GOT3 (cell line): ENCODE measurements at regions not wholly inside any gene's neighbourhood (a gene's known extent, or its start where the extent isn't known, plus 50 kb on each side); places are given as distances from the start of the nearest gene placed in this dataset.
"Not testable (repeated sequence)": the region's sequence is repeated elsewhere in the genome, so short reads cannot be mapped to it uniquely, and the experiment has no call there.

Experiments
- DNase-seq: peaks from one replicate; lab custom pipeline; 2025; ENCODE audit warnings: mixed read lengths; lab: John Stamatoyannopoulos, UW

GRCh38 chr2:105529258-105529657 is 130.4 kb upstream of the FHL2 start:
- DNase-seq, result not testable (repeated sequence)

- DNase-seq, result no peak
Measured at GRCh38 chr2:105526000-105526925, 127.4 kb upstream of the FHL2 start.

GRCh38 chr2:105525201-105525600 is 126.3 kb upstream of the FHL2 start:
- no peak for DNase-seq

GRCh38 chr2:105522645-105523044 is 123.8 kb upstream of the FHL2 start:
- DNase-seq, result no peak

- no peak for DNase-seq
Measured at GRCh38 chr2:105521616-105522015, 122.8 kb upstream of the FHL2 start.

- no peak for DNase-seq
Measured at GRCh38 chr2:105521176-105521575, 122.3 kb upstream of the FHL2 start.

- DNase-seq, result no peak
Measured at GRCh38 chr2:105519516-105519915, 120.7 kb upstream of the FHL2 start.

- DNase-seq, result no peak
Measured at GRCh38 chr2:105518897-105519296, 120.0 kb upstream of the FHL2 start.

- DNase-seq, result no peak
Measured at GRCh38 chr2:105517814-105518705, 119.2 kb upstream of the FHL2 start.

- DNase-seq, result no peak
Measured at GRCh38 chr2:105515581-105516415, 116.9 kb upstream of the FHL2 start.

GRCh38 chr2:105514576-105514975 is 115.7 kb upstream of the FHL2 start:
- DNase-seq, result no peak

GRCh38 chr2:105510761-105511528 is 112.1 kb upstream of the FHL2 start:
- DNase-seq, result no peak

- no peak for DNase-seq
Measured at GRCh38 chr2:105509269-105510086, 110.6 kb upstream of the FHL2 start.

- not testable (repeated sequence) for DNase-seq
Measured at GRCh38 chr2:105506860-105507259, 108.0 kb upstream of the FHL2 start.

- no peak for DNase-seq
Measured at GRCh38 chr2:105504459-105504858, 105.6 kb upstream of the FHL2 start.

GRCh38 chr2:105502625-105503334 is 103.9 kb upstream of the FHL2 start:
- DNase-seq, result no peak

GRCh38 chr2:105498281-105498846 is 99.5 kb upstream of the FHL2 start:
- no peak for DNase-seq

- no peak for DNase-seq
Measured at GRCh38 chr2:105497094-105497493, 98.2 kb upstream of the FHL2 start.

GRCh38 chr2:105496271-105496670 is 97.4 kb upstream of the FHL2 start:
- no peak for DNase-seq
